Heart left ventricle (tissue), 16 donors: ENCODE measurements at regions not wholly inside any gene's neighbourhood (a gene's known extent, or its start where the extent isn't known, plus 50 kb on each side); places are given as distances from the start of the nearest gene placed in this dataset.

ENCODE experiments used
- ATAC-seq, 4 donors: fragments of 200-7000 bp; cut with Tn5 transposase; one replicate each; pipeline ENCODE4 v1.9.1; 2020 to 2022; ENCODE audit warnings: moderate library complexity in 4 of 4, mild to moderate bottlenecking in 3 of 4, moderate number of reproducible peaks in 1 of 4
- DNase-seq, 5 donors: peaks; one replicate each; pipeline ENCODE4 v3.0.0-alpha.2; 2020
- H3K27ac ChIP-seq, 12 donors: fragments of 200-600 bp; sonication (generic) in 4 of 12; one replicate each; pipeline versions ENCODE4 v1.5.0 to v1.8.0; 2016 to 2022; ENCODE audit warnings: mild to moderate bottlenecking in 2 of 12
- H3K27me3 ChIP-seq, 9 donors: fragments of 200-600 bp; sonication (generic) in 2 of 9; one replicate each; pipeline versions ENCODE4 v1.5.1 to v1.8.0; 2016 to 2022; ENCODE audit warnings: mild to moderate bottlenecking in 3 of 9
- H3K36me3 ChIP-seq, 9 donors: fragments of 200-600 bp; sonication (generic) in 2 of 9; one replicate each; pipeline versions ENCODE4 v1.5.0 to v1.8.0; 2018 to 2022; ENCODE audit warnings: mild to moderate bottlenecking in 2 of 9
- H3K4me1 ChIP-seq, 12 donors: fragments of 200-600 bp; sonication (generic) in 4 of 12; one replicate each; pipeline versions ENCODE4 v1.5.0 to v1.8.0; 2016 to 2022; ENCODE audit warnings: mild to moderate bottlenecking in 3 of 12
- H3K4me3 ChIP-seq, 12 donors: fragments of 200-600 bp; sonication (generic) in 4 of 12; one replicate each; pipeline versions ENCODE4 v1.5.0 to v1.8.0; 2017 to 2022; ENCODE audit warnings: mild to moderate bottlenecking in 9 of 12, moderate library complexity in 4 of 12
- H3K9me3 ChIP-seq, 12 donors: fragments of 200-600 bp; sonication (generic) in 4 of 12; one replicate each; pipeline versions ENCODE4 v1.5.0 to v1.8.0; 2016 to 2022; ENCODE audit warnings: mild to moderate bottlenecking in 1 of 12
- POLR2A ChIP-seq, 2 donors: fragments of 450-650 bp; IDR thresholded peaks; one replicate each; pipeline ENCODE4 v1.6.1; 2017; ENCODE audit warnings: antibody characterized with exemption in 2 of 2, mild to moderate bottlenecking in 2 of 2, moderate library complexity in 2 of 2
- WGBS, 4 donors: extraction: QIAGEN DNeasy Blood & Tissue Kit in 2 of 4; methylation state at CpG; one replicate each; pipeline versions ENCODE4 v1.1.5 to v1.1.7; 2013 to 2018; 5-methylcytosine and 5-hydroxymethylcytosine counted together
- intact Hi-C, 10 donors: fragments of 100-400 bp; cut with DNase I; formaldehyde crosslinking; loops; one replicate each; pipeline versions ENCODE4 v1.11.1 to v1.14.2; 2022
- TF ChIP-seq, protein P1 (sequence below), 12 donors: fragments of 200-600 bp; sonication (generic) in 4 of 12; IDR thresholded peaks; one replicate each; pipeline versions ENCODE4 v1.5.0 to v1.8.0; 2018 to 2022; ENCODE audit warnings: antibody characterized with exemption in 12 of 12, mild to moderate bottlenecking in 5 of 12
- donor health status: ischemic (EF 13 %, LVEDD 7.1; RV severe dilation, severe dysfunction).
- donor health status: healthy with polysubstance abuse.
- donor health status: DM: no; HTN: yes; CAD: no.
- donor health status: DM: no; HTN: no; CAD: no.
- donor health status: ischemic (EF 25% LVEDD 6.9; RV normal size, moderate dysfunction).
- donor health status: ischemic (EF 25% LVEDD 5.7; RV mildly dilated, moderate dysfunction).
- donor health status: healthy.
- donor health status: DM: yes; HTN: yes; CAD: no.
- donor health status: ischemic (EF 35%, LVEDD 5.7; RV mildly dilated, moderate dysfunction).
- donor health status: nonischemic (EF 11% LVEDD 7.7; RV severe dilation, severe dysfunction).
- donor health status: DM: yes; HTN: yes; CAD: no.
- donor health status: PGD.
- donor health status: ischemic (EF 29% LVEDD 5.4; RV normal size, mild dysfunction).
- donor health status: nonischemic (EF 23%, LVEDD 6.1; RV moderate dilation, normal function).

DNA sequence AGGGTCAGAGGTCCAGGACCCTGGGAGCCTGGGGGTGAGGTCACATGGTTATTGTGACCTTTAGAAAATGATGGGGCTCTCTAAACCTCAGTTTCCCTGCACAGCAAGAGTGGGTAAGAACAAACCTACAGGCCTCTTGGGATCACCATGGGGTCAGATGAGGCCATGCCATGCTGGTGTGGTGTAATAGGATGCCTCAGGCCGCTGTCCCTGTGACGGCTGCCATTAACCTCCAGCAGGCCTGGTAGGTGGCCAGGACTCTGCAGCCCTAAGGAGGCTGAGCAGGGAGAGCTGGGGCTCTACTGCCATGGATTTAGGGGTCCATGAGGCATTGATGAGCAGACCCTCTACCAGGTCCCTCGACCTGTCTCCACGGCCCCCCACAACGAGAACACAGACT is 265.5 kb downstream of the CTTN start:
- Histone ChIP-seq H3K27me3 (peaks cover 8 to 83% (median 40%) of the 10 kb centered on the region in 9 donors), H3K27ac (no peak overlapping the region), H3K4me1 (peaks cover 0 to 20% (median 10%) of the 10 kb centered on the region in 12 donors), H3K4me3 (no peak overlapping the region), H3K9me3 (no peaks in the 10 kb centered on the region), H3K36me3 (no peaks in the 10 kb centered on the region)
- ATAC-seq (no peak), DNase-seq (no peak)
- no peak for TF ChIP-seq POLR2A (IDR thresholded peaks at IDR 0.05)
- TF ChIP-seq, protein P1, sequence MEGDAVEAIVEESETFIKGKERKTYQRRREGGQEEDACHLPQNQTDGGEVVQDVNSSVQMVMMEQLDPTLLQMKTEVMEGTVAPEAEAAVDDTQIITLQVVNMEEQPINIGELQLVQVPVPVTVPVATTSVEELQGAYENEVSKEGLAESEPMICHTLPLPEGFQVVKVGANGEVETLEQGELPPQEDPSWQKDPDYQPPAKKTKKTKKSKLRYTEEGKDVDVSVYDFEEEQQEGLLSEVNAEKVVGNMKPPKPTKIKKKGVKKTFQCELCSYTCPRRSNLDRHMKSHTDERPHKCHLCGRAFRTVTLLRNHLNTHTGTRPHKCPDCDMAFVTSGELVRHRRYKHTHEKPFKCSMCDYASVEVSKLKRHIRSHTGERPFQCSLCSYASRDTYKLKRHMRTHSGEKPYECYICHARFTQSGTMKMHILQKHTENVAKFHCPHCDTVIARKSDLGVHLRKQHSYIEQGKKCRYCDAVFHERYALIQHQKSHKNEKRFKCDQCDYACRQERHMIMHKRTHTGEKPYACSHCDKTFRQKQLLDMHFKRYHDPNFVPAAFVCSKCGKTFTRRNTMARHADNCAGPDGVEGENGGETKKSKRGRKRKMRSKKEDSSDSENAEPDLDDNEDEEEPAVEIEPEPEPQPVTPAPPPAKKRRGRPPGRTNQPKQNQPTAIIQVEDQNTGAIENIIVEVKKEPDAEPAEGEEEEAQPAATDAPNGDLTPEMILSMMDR (IDR thresholded peaks at IDR 0.05): no peak
- intact Hi-C loops: no loop called here
- WGBS, 4 donors: 75 to 82% (median 80%) methylated on average over 4 to 5 of the region's 5 CpGs

GRCh38 chr11:70666311-70666710 is 268.0 kb downstream of the CTTN start:
- 75 to 86% (median 82%) methylated on average over 4 to 8 of the region's 8 CpGs for WGBS, 4 donors
- H3K9me3 ChIP-seq: no peaks in the 10 kb centered on the region
- TF ChIP-seq POLR2A (IDR thresholded peaks at IDR 0.05): no peak
- TF ChIP-seq, protein P1 (IDR thresholded peaks at IDR 0.05): no peak
- intact Hi-C loops: no loop called here
- no peak overlapping the region for H3K4me3 ChIP-seq
- no peaks in the 10 kb centered on the region for H3K36me3 ChIP-seq
- H3K27me3 ChIP-seq: peaks cover 8 to 82% (median 37%) of the 10 kb centered on the region in 9 donors
- no peak for ATAC-seq
- H3K27ac ChIP-seq: no peak overlapping the region
- DNase-seq: peak in 1 of 5 donors; percentile 42
- peaks cover 0 to 20% (median 10%) of the 10 kb centered on the region in 12 donors for H3K4me1 ChIP-seq

DNA sequence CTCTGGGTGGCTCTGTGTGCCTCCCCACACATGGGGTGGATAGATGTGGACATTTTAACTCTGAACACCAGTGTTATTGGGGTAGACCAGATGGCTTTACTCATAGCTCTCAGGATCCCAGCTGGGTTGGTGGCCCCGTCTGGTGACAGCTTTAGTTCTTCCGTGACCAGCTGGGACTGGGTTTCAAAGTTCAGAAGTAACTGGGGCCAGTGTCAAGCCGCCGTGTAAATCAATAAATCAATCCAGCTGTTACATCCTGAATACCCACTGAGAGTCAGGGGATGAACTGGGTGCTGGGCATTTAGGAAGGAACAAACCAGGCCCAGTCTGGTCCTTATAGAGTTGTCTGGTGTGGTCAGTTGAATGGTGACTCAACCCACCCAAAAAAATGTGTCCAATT is 269.4 kb downstream of the CTTN start:
- ATAC-seq (no peak), DNase-seq (peak in 1 of 5 donors; percentile 7)
- Histone ChIP-seq H3K27me3 (peaks cover 5 to 67% (median 26%) of the 10 kb centered on the region in 9 donors), H3K9me3 (no peaks in the 10 kb centered on the region), H3K36me3 (no peaks in the 10 kb centered on the region), H3K4me1 (peaks cover 0 to 6% (median 0%) of the 10 kb centered on the region in 12 donors), H3K4me3 (no peak overlapping the region), H3K27ac (no peak overlapping the region)
- intact Hi-C loops: no loop called here
- TF ChIP-seq, protein P1 (IDR thresholded peaks at IDR 0.05): no peak
- no peak for TF ChIP-seq POLR2A (IDR thresholded peaks at IDR 0.05)
- 58 to 78% (median 70%) methylated on average over 4 of the region's 4 CpGs for WGBS, 4 donors

- peaks cover 0 to 60% (median 20%) of the 10 kb centered on the region in 9 donors for H3K27me3 ChIP-seq
- no peak for ATAC-seq
- no peaks in the 10 kb centered on the region for H3K9me3 ChIP-seq
- H3K4me3 ChIP-seq: no peak overlapping the region
- H3K36me3 ChIP-seq: no peaks in the 10 kb centered on the region
- no peaks in the 10 kb centered on the region for H3K4me1 ChIP-seq
- intact Hi-C loops: no loop called here
- no peak for DNase-seq
- TF ChIP-seq, protein P1 (IDR thresholded peaks at IDR 0.05): no peak
- no peak for TF ChIP-seq POLR2A (IDR thresholded peaks at IDR 0.05)
- H3K27ac ChIP-seq: no peak overlapping the region
- 78 to 84% (median 81%) methylated on average over 23 of the region's 23 CpGs for WGBS, 4 donors
Observed at GRCh38 chr11:70668204-70669202, 270.2 kb downstream of the CTTN start.
